GM13977 (cell line): ENCODE measurements at regions not wholly inside any gene's neighbourhood (a gene's known extent, or its start where the extent isn't known, plus 50 kb on each side); places are given as distances from the start of the nearest gene placed in this dataset.

Source experiments
- DNase-seq: peaks from one replicate; pipeline ENCODE4 v3.0.0; 2012; ENCODE audit warnings: low spot score
- CTCF ChIP-seq: IDR thresholded peaks from 2 replicates; pipeline ENCODE4 v1.5.1; 2012; ENCODE audit warnings: mild to moderate bottlenecking, control low read depth; ENCODE audit not compliant: insufficient read depth; ENCODE audit errors: extremely low read depth, missing control alignments
- in situ Hi-C: fragments of 300-500 bp; cut with MboI; formaldehyde crosslinking; loops from one replicate; pipeline ENCODE4 v1.12.0; 2022; ENCODE audit warnings: low sequenced_read_pairs, low pct_unique_long_range_greater_than_20kb, mixed read lengths, inconsistent platforms; ENCODE audit not compliant: unreplicated experiment

GRCh38 chr2:217652761-217653639, 349.8 kb downstream of the TNS1 start:
- in situ Hi-C loops, result no loop called here
- no peak for DNase-seq
- TF ChIP-seq CTCF, result no peak

GRCh38 chr2:217650716-217651360, 352.0 kb downstream of the TNS1 start:
- in situ Hi-C loops, result no loop called here
- peak; percentile 72 for DNase-seq
- TF ChIP-seq CTCF, result peak; percentile 75

GRCh38 chr2:217650229-217650628, 352.6 kb downstream of the TNS1 start:
- TF ChIP-seq CTCF, result peak; percentile 14
- in situ Hi-C loops, result no loop called here
- DNase-seq, result no peak

- DNase-seq, result no peak
- in situ Hi-C loops, result no loop called here
- no peak for TF ChIP-seq CTCF
Observed at GRCh38 chr2:217647925-217648324, 354.9 kb downstream of the TNS1 start.

- TF ChIP-seq CTCF, result no peak
- in situ Hi-C loops, result no loop called here
- DNase-seq, result no peak
Observed at GRCh38 chr2:217647226-217647625, 355.6 kb downstream of the TNS1 start.

GRCh38 chr2:217645896-217646295, 356.9 kb downstream of the TNS1 start:
- no peak for DNase-seq
- no peak for TF ChIP-seq CTCF
- in situ Hi-C loops, result no loop called here
